ENCODE measurements at regions not wholly inside any gene's neighbourhood (a gene's known extent, or its start where the extent isn't known, plus 50 kb on each side); places are given as distances from the start of the nearest gene placed in this dataset.

DNA sequence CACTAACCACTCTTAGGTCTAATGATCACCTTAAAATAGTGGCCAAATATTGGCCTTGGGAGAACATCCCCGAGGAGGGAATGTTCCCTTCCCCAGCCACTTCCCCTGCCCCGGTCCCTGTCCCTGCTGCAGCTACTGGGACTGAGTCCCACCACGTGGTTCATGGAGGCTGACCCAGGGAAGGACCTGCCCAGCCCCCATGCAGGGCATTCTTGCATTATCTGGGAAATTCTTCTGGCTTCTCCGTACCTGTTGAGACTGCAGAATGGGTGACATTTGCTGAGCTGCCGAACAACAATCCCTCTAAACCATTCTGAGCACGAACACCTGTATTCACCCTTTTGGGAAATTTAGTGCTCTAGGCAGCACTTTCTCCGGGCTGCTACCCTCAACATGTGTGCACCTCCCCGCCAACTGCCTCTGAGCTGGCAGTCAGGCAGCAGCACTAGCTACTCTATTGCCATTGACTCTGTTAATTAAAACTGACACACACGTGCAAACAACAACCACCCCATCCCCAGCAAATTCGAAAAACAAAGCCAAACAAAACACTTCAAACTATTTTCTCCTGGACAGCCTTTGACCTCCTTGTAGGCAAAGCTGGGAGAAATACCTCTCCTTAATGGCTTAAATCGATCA is 567.4 kb upstream of the MKI67 start:
- H3K4me2 ChIP-seq (ENCODE audit: insufficient read depth, low read length, poor library complexity, severe bottlenecking), result no peak overlapping the region
- no peak overlapping the region for H2BK15ac ChIP-seq (ENCODE audit: low read length)
- no peak overlapping the region for H2BK5ac ChIP-seq (ENCODE audit: low read length)
- no CpG with 5 or more reads among the region's 11 CpGs for WGBS, 2 donors (ENCODE audit: extremely low coverage in 2 of 2, insufficient read length in 2 of 2, insufficient replicate concordance in 1 of 2)
- H4K8ac ChIP-seq (ENCODE audit: low read depth, low read length), result no peak overlapping the region
- H3K9me3 ChIP-seq (replicated peaks in 1 of 2; ENCODE audit: control insufficient read depth in 2 of 2, insufficient read depth in 1 of 2, low read depth in 1 of 2, low read length in 2 of 2), result no peaks in the 10 kb centered on the region
- no peak overlapping the region for H3K14ac ChIP-seq (ENCODE audit: low read length)
- peaks cover 0 to 19% of the 10 kb centered on the region in 2 donors for H3K4me1 ChIP-seq (ENCODE audit: control insufficient read depth in 2 of 2, insufficient read depth in 1 of 2, low read depth in 1 of 2, low read length in 2 of 2)
- no peak overlapping the region for H2AK5ac ChIP-seq (ENCODE audit: low read depth, low read length)
- no peak for DNase-seq (ENCODE audit: low spot score)
- no peak overlapping the region for H2BK12ac ChIP-seq (ENCODE audit: low read length)
- peak overlapping the region; percentile 8 for H3K18ac ChIP-seq (ENCODE audit: low read length)
- no peaks in the 10 kb centered on the region for H3K79me1 ChIP-seq (ENCODE audit: low read depth, low read length)
- no peak overlapping the region for H3K4me3 ChIP-seq (ENCODE audit: low read length in 2 of 2)
- no peak overlapping the region for H2AFZ ChIP-seq (ENCODE audit: low read length)
- H3K36me3 ChIP-seq (replicated peaks in 1 of 2; ENCODE audit: control insufficient read depth in 2 of 2, insufficient read depth in 2 of 2, low read length in 2 of 2), result no peaks in the 10 kb centered on the region
- H3K27ac ChIP-seq (replicated peaks; ENCODE audit: low read length), result no peak overlapping the region
- no peak overlapping the region for H3K9ac ChIP-seq (ENCODE audit: low read depth, low read length, poor library complexity)
- H3K27me3 ChIP-seq (ENCODE audit: control insufficient read depth in 3 of 3, insufficient read depth in 3 of 3, low read depth in 1 of 3, low read length in 3 of 3), result peaks cover 0 to 5% (median 0%) of the 10 kb centered on the region in 3 experiments
- H3K4ac ChIP-seq (ENCODE audit: low read length), result no peak overlapping the region
- no peak overlapping the region for H4K91ac ChIP-seq (ENCODE audit: low read depth, low read length, poor library complexity)
- no peak overlapping the region for H3K23ac ChIP-seq (ENCODE audit: low read depth, low read length, poor library complexity)
- no peak overlapping the region for H2BK120ac ChIP-seq (ENCODE audit: low read depth, low read length)

DNA sequence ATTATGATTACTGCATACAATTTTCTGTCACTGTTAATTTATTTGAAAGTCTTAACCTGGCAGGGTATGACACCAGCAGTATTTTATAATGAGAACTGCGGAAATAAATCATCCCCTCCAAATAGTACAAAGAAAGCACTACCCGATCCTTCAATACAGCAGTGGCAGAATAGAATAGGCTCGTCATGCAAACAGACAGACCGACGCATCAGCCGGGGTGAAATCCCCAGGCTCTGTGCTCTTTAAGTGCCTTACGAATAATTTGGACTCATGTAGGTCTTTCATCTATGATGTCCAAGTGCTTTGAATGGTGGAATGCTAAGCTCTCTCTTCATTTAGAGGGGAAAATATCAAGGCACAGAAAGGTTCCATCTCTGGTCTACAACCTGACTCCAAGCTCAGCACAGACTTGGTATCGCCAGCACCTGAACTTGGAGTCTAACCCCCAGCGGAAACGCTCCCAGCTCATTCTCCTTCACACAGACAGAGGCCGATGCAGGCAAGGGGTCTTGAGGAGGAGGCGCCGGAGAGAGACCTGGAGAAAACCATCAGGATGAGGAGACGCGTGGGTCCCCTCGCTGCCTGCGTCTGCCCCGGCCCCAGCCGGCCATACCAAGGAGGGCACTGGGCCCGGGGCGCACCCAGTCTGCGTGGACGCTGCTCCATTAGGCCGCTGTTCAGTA is 568.1 kb upstream of the MKI67 start:
- no peak overlapping the region for H2BK15ac ChIP-seq (ENCODE audit: low read length)
- no peaks in the 10 kb centered on the region for H3K79me1 ChIP-seq (ENCODE audit: low read depth, low read length)
- no peak overlapping the region for H3K4me3 ChIP-seq (ENCODE audit: low read length in 2 of 2)
- no peak for DNase-seq (ENCODE audit: low spot score)
- H3K4me2 ChIP-seq (ENCODE audit: insufficient read depth, low read length, poor library complexity, severe bottlenecking), result no peak overlapping the region
- H2AK5ac ChIP-seq (ENCODE audit: low read depth, low read length), result no peak overlapping the region
- H4K8ac ChIP-seq (ENCODE audit: low read depth, low read length), result no peak overlapping the region
- no peak overlapping the region for H3K18ac ChIP-seq (ENCODE audit: low read length)
- H3K27ac ChIP-seq (replicated peaks; ENCODE audit: low read length), result no peak overlapping the region
- H3K36me3 ChIP-seq (replicated peaks in 1 of 2; ENCODE audit: control insufficient read depth in 2 of 2, insufficient read depth in 2 of 2, low read length in 2 of 2), result no peaks in the 10 kb centered on the region
- no peak overlapping the region for H4K91ac ChIP-seq (ENCODE audit: low read depth, low read length, poor library complexity)
- no peak overlapping the region for H2AFZ ChIP-seq (ENCODE audit: low read length)
- no CpG with 5 or more reads among the region's 24 CpGs for WGBS, 2 donors (ENCODE audit: extremely low coverage in 2 of 2, insufficient read length in 2 of 2, insufficient replicate concordance in 1 of 2)
- H3K9ac ChIP-seq (ENCODE audit: low read depth, low read length, poor library complexity), result no peak overlapping the region
- H2BK120ac ChIP-seq (ENCODE audit: low read depth, low read length), result no peak overlapping the region
- no peaks in the 10 kb centered on the region for H3K9me3 ChIP-seq (replicated peaks in 1 of 2; ENCODE audit: control insufficient read depth in 2 of 2, insufficient read depth in 1 of 2, low read depth in 1 of 2, low read length in 2 of 2)
- peaks cover 0 to 19% of the 10 kb centered on the region in 2 donors for H3K4me1 ChIP-seq (ENCODE audit: control insufficient read depth in 2 of 2, insufficient read depth in 1 of 2, low read depth in 1 of 2, low read length in 2 of 2)
- no peak overlapping the region for H2BK12ac ChIP-seq (ENCODE audit: low read length)
- H3K23ac ChIP-seq (ENCODE audit: low read depth, low read length, poor library complexity), result no peak overlapping the region
- H3K4ac ChIP-seq (ENCODE audit: low read length), result no peak overlapping the region
- H2BK5ac ChIP-seq (ENCODE audit: low read length), result no peak overlapping the region
- H3K27me3 ChIP-seq (ENCODE audit: control insufficient read depth in 3 of 3, insufficient read depth in 3 of 3, low read depth in 1 of 3, low read length in 3 of 3), result peaks cover 0 to 5% (median 0%) of the 10 kb centered on the region in 3 experiments
- H3K14ac ChIP-seq (ENCODE audit: low read length), result no peak overlapping the region

DNA sequence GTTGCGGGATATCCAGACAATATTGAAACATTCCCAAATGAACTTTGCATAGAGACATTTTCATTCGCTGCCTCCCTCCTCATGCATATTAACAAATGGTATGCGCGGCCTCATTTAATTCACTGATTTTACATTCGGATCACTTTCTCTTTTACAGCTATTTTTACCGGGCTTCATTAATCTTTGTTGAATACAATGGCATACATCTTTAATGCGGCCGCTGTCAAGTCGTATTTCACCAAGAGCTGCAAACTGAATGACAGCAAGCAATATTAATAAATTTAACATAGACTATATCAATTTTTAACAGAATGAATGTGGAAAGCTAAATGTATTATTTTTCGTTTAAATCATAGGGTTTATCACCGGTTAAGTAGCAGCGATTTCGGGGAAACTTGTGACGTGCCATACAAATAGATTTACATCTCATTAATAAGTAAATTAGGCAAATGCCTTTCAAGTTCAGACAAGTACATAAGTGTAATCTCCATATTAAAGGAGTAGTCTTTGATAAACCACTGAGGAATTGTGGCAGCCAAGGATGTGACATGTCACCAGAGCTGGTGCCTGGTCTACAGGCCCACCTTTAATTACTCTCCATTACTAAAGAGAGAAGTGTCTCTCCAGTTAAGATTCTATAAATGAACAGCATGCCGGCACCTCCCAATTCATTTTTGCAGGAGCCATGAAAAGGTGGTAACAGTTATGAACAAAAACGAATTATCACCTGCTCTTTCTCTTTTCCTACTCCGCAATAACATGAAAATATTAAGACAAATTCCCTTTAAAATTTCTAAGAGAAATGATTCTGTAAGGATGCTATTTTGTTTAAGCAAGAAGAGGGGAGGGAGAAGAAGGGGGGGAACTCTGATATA is 568.9 kb upstream of the MKI67 start:
- Histone ChIP-seq H3K4me1 (ENCODE audit: control insufficient read depth in 2 of 2, insufficient read depth in 1 of 2, low read depth in 1 of 2, low read length in 2 of 2) (peaks cover 0 to 19% of the 10 kb centered on the region in 2 donors), H3K4me2 (ENCODE audit: insufficient read depth, low read length, poor library complexity, severe bottlenecking) (no peak overlapping the region), H2BK15ac (ENCODE audit: low read length) (no peak overlapping the region), H3K23ac (ENCODE audit: low read depth, low read length, poor library complexity) (no peak overlapping the region), H2AK5ac (ENCODE audit: low read depth, low read length) (no peak overlapping the region), H3K14ac (ENCODE audit: low read length) (no peak overlapping the region), H3K9me3 (replicated peaks in 1 of 2; ENCODE audit: control insufficient read depth in 2 of 2, insufficient read depth in 1 of 2, low read depth in 1 of 2, low read length in 2 of 2) (no peaks in the 10 kb centered on the region), H3K79me1 (ENCODE audit: low read depth, low read length) (no peaks in the 10 kb centered on the region), H3K27me3 (ENCODE audit: control insufficient read depth in 3 of 3, insufficient read depth in 3 of 3, low read depth in 1 of 3, low read length in 3 of 3) (peaks cover 0 to 5% (median 0%) of the 10 kb centered on the region in 3 experiments), H3K9ac (ENCODE audit: low read depth, low read length, poor library complexity) (no peak overlapping the region), H2BK120ac (ENCODE audit: low read depth, low read length) (no peak overlapping the region), H3K4me3 (ENCODE audit: low read length in 2 of 2) (no peak overlapping the region), H3K27ac (replicated peaks; ENCODE audit: low read length) (no peak overlapping the region), H2AFZ (ENCODE audit: low read length) (no peak overlapping the region), H4K91ac (ENCODE audit: low read depth, low read length, poor library complexity) (no peak overlapping the region), H4K8ac (ENCODE audit: low read depth, low read length) (no peak overlapping the region), H3K4ac (ENCODE audit: low read length) (no peak overlapping the region), H2BK12ac (ENCODE audit: low read length) (no peak overlapping the region), H3K18ac (ENCODE audit: low read length) (no peak overlapping the region), H2BK5ac (ENCODE audit: low read length) (no peak overlapping the region), H3K36me3 (replicated peaks in 1 of 2; ENCODE audit: control insufficient read depth in 2 of 2, insufficient read depth in 2 of 2, low read length in 2 of 2) (no peaks in the 10 kb centered on the region)
- DNase-seq (ENCODE audit: low spot score), result no peak
- no CpG with 5 or more reads among the region's 17 CpGs for WGBS, 2 donors (ENCODE audit: extremely low coverage in 2 of 2, insufficient read length in 2 of 2, insufficient replicate concordance in 1 of 2)

DNA sequence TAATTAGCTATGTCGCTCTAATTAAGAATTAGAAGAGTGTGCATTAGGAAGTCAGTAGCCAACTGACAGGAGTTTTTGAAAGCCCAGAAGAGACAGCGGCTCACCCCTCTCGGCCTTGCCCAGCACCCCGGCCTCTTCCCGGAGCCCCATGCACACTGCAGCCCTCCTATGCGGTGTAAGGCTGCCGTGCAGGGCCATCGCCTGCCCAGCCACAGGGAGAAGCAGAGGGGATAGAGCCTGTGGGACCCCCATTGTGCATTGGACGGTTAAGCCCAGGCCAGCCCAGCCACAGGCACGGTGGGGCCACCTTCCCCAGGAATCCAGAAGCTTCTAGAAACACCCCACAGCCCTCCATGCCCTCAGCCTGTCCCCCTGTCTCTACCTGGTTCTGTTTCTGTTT is 569.7 kb upstream of the MKI67 start:
- Histone ChIP-seq H3K23ac (ENCODE audit: low read depth, low read length, poor library complexity) (no peak overlapping the region), H3K4ac (ENCODE audit: low read length) (no peak overlapping the region), H2BK12ac (ENCODE audit: low read length) (no peak overlapping the region), H3K18ac (ENCODE audit: low read length) (peak overlapping the region; percentile 83), H3K4me3 (ENCODE audit: low read length in 2 of 2) (no peak overlapping the region), H3K27me3 (ENCODE audit: control insufficient read depth in 3 of 3, insufficient read depth in 3 of 3, low read depth in 1 of 3, low read length in 3 of 3) (peaks cover 0 to 5% (median 0%) of the 10 kb centered on the region in 3 experiments), H3K14ac (ENCODE audit: low read length) (no peak overlapping the region), H3K4me2 (ENCODE audit: insufficient read depth, low read length, poor library complexity, severe bottlenecking) (no peak overlapping the region), H3K27ac (replicated peaks; ENCODE audit: low read length) (no peak overlapping the region), H3K9ac (ENCODE audit: low read depth, low read length, poor library complexity) (no peak overlapping the region), H3K4me1 (ENCODE audit: control insufficient read depth in 2 of 2, insufficient read depth in 1 of 2, low read depth in 1 of 2, low read length in 2 of 2) (peaks cover 0 to 16% of the 10 kb centered on the region in 2 donors), H2AK5ac (ENCODE audit: low read depth, low read length) (peak overlapping the region; percentile 60), H3K79me1 (ENCODE audit: low read depth, low read length) (no peaks in the 10 kb centered on the region), H2BK120ac (ENCODE audit: low read depth, low read length) (no peak overlapping the region), H3K36me3 (replicated peaks in 1 of 2; ENCODE audit: control insufficient read depth in 2 of 2, insufficient read depth in 2 of 2, low read length in 2 of 2) (no peaks in the 10 kb centered on the region), H2BK15ac (ENCODE audit: low read length) (no peak overlapping the region), H4K8ac (ENCODE audit: low read depth, low read length) (no peak overlapping the region), H2BK5ac (ENCODE audit: low read length) (no peak overlapping the region), H4K91ac (ENCODE audit: low read depth, low read length, poor library complexity) (no peak overlapping the region), H2AFZ (ENCODE audit: low read length) (no peak overlapping the region), H3K9me3 (replicated peaks in 1 of 2; ENCODE audit: control insufficient read depth in 2 of 2, insufficient read depth in 1 of 2, low read depth in 1 of 2, low read length in 2 of 2) (no peaks in the 10 kb centered on the region)
- no peak for DNase-seq (ENCODE audit: low spot score)
- no CpG with 5 or more reads among the region's 10 CpGs for WGBS, 2 donors (ENCODE audit: extremely low coverage in 2 of 2, insufficient read length in 2 of 2, insufficient replicate concordance in 1 of 2)

Data from neuronal stem cell (in vitro differentiated cells).